HG03442 (cell line): ENCODE measurements at regions not wholly inside any gene's neighbourhood (a gene's known extent, or its start where the extent isn't known, plus 50 kb on each side); places are given as distances from the start of the nearest gene placed in this dataset.

Experiments
- ATAC-seq: cut with Tn5 transposase; IDR thresholded peaks from one replicate; pipeline ENCODE4 v1.9.1; 2021; ENCODE audit warnings: mild to moderate bottlenecking, moderate library complexity; ENCODE audit not compliant: unreplicated experiment

DNA sequence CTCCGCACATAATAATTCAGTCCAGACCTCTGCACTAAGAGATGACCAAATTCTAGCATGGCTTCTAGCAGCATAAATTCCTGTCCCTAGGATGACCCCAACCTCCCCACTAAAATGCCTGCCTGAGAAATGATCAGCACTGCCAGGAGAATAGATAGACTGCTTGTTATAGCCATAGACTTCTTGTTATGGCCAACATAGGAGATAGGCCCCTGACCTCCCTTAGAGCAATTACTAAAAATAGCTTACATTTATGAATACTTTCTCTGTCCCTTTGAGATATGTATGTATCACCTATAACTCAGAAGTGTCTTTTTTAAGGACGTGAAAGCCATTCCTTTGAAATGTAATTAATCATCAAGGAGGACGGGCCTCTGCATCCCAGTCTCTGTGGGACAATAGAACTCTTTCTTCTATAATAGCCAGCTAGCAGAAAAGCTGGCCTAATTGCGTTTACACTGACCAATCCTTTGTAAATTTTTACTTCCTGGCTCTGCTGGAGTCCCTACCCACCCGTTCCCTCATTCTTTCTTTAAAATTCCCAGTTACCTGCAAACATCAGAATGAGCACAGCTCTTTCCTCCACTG lies 1002.7 kb downstream of the CDH18 start:
- ATAC-seq, result no peak

DNA sequence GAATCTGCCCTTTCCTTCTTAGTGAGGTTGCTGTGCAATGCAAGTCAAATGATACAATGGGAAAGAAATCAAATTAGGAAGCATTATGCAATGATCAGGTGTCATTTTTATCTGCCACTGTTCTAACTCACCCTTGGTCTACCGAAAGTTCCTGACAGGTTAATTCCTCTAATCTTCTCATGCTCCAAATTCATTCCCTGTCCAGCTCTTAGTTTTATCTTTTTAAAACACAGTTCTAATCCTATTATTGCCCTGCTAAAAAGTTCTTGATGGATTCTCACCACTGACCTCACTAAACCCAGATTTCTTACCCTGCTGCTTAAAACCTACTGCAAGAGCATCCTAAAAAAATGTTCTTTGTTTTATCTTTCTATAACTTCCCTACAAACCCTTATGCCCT lies 1000.9 kb downstream of the CDH18 start:
- no peak for ATAC-seq

DNA sequence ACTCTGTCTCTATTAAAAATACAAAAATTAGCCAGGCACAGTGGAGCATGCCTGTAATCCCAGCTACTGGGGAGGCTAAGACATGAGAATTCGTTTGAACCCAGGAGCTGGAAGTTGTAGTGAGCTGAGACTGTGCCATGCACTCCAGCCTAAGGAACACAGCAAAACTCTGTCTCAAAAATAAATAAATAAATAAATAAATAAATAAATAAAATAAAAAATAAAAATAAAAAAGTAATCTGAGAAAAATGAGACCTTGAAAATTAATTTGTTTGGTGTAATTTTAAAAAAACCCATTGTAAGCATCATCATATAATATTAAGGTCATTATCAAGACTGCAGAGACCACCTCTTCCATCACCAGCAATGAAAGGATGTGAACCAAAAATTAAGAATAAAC lies 997.1 kb downstream of the CDH18 start:
- ATAC-seq, result no peak

DNA sequence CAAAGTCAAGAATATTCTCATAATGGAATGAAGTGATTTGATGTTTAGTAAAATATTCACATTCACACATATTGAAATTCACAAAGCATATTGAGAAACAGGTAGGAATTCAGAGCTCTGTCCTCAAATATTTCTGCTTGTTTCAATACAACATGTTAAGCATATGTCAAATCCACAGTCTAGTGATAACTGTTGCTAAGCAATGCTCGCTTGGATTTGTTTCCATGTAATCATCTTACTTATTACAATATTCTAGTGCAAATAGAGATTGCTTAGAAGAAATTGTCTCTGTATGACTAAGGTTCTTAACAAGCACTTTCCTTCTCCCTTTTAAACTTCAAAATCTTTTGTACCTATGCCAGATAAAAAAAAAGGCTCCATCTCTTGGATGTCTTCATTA lies 995.7 kb downstream of the CDH18 start:
- ATAC-seq, result no peak

DNA sequence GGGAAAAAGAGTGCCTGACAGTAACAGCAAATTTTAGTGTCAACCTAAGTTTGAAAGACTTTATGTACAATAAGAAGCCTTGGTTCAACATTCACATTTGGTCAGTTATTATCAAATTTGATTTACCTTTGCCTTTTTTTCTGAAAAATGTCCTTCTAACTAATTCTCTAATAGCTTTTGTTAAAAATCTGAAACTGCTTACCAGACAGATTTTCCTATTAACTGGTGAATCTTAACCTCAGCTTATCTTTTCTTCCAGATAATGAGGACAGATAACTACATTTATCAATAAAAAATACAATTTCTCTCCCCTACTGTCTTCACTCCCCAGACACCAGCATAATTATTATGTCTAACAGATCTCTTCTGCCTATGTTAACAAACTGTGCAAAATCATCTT lies 988.5 kb downstream of the CDH18 start:
- no peak for ATAC-seq

DNA sequence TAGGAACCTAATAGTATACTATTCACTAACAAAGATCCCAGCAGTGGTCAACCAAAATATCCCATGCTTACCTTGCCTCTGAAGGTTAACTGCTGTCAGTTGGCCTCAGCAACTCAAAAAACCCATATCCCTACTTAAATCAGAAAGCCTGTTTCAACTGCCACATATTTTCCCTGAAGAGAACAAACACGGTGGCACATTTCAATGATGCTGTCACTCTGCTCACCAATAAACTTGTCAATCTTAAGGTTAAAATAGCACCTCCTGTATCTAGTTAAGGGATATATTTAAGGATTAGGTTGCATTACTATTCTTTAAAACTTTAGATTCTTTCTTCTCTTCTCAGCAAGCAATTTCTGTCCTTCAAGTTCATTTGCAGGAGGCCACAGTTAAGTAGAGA lies 986.9 kb downstream of the CDH18 start:
- no peak for ATAC-seq

DNA sequence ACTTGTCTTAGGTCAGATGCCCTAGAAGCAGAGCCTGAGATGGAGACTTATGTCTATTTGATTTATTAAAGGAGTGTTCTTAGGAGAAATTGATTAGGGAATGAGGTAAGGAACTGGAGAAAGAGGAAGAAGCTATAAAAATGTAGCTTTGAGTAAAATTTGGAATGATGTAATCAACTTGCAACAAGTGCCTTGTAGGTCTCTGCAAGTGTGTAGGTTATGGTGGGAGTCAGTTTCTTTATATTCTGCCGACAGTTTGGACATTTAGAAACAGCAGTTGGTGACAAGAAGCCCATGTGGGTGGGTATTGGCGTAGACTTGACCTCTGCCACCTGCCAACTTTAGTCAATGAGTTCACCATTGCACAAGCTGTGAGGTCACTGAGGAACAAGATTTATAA lies 986.5 kb downstream of the CDH18 start:
- ATAC-seq, result no peak

DNA sequence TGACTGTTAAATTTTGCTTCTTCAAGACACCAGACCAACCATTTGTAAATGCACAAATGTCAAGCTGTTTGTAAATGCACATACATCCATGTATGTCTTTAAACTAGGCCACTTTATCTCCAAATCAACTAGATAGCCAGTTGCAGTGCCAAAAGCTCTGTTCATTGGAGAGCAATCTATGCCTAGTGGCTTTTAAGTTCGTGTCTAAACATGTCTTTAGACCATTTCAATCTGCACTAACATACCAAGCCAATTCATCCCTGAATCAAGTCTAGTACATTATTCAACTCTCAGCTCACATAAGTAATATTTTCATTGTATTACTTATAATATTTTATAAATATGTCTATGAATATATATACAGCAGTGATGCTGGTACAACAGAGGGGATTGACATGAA lies 985.9 kb downstream of the CDH18 start:
- no peak for ATAC-seq

DNA sequence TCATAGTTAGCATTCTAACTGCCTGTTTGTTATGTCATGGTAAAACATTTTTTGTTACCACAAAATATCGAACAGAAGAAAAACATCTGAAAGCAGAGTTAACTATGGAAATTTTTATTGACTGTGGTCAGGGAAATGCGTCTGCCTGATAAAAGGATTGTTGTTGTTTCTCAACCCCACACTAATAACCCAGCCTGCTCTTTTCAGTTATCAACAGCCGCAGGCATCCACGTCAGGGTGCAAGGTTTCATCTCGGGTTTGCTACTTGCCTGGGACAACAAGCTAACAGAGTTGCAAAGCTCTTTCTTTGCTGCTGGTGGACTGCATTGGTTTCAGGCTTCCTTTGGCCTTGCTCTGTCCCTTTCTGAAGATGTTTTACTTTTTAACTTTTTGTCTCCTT lies 969.2 kb downstream of the CDH18 start:
- ATAC-seq, result no peak

DNA sequence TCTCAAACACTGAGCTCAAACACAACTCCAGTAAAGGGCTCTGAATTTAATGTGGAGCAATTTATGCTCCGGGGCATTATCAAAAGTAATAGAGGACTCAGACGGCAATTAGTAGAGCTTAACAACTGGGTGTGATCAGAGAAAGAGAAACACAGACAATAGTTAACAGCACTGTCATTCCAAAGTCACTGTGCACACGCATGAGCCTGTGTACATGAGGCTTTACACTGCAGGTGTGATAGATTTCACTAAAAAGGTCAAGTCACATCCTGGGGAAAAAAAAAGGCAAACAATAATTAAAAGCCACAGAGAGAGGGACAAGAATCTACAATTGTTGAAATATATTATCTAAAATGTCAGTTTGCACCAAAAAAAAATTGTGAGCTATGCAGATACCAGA lies 956.5 kb downstream of the CDH18 start:
- no peak for ATAC-seq

DNA sequence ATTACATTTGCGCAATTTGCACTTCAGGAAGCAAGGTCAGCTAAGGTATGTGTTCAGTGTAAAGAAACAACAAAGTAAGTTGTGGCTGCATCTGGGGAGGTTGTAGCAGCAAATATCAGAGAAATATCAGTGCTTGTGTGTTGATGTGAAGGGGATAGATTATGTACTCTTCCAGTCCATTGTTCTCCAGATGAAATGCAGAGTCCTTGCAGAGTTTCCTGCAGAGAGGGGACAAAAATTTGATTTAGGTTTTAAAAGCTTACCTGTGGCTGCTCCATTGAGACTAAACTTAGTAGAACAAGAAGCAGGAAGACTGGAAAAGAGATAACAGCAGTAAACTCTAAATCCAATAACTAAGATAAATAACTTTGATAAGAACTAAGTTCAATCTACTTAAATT lies 952.2 kb downstream of the CDH18 start:
- no peak for ATAC-seq

DNA sequence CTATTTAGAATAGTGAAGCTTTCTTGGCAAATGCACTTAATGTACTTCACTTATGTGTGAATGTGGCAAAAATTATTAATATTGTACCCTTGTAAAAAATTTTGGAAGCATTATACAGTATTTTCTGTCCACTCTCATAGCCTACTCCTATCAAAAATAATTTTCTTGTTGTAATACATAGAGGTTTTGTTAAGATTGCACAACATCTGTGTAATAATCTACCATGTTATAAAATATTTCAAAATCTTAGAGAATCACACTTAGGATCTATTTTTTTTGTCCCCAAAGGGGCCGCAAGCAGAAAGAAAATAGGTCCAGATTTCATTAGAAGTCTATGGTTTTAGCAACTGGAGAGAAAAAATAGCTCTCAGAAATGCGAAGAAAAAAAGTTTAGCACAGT lies 945.9 kb downstream of the CDH18 start:
- ATAC-seq, result no peak

DNA sequence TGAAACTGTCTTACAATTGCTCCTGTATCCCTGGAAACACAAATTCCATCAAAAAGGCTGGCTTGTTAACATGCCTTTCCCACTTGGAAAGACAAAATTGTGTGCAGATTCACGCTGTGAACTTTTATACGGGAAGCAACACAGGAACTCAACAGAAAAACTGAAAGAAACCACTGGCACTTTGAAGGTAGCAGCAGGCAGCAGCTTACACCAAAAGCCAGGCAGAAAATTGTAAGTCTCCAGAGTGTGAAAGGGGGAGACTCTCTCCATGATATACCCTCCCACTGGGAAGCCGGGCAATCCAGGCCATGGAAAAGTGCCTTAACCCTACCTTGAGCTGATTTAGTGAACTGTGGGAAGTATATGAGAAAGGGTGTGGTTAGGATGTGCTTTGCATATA lies 943.7 kb downstream of the CDH18 start:
- ATAC-seq, result no peak

DNA sequence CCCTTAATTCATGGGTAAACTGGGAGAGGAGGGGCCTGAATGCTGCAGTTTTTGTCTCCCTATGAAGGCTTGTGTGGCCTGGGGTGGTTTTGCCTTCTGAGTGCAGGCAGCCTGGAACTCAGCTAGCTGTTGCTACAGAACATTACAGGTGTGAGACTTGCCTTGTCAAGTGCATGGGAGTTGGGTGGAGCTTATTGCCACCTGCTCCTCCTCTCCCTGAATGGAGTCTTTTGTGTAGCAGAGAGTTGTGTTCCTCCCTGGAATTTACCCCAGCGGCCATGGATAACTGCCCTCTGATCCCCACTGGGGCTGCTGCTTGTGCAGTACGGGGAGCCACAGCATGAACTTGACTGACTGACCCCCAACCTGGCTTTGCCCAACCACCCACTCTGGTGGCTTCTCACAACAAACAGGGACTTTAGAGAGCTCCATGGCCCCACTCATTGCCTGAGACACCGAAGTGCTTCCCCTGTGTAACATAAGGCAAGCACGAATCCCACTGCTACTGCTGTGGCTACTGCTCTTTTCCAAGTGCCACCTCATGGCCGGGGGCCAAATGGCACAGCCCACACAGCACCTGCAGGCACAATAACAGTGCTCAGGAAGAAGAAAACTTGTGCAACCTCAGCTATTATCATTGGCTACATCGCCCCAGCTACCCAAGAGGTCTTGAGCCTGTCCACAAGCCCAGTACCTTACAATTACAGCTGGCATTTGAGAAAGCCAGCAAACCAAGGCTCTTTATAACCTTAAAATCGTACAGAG lies 942.9 kb downstream of the CDH18 start:
- ATAC-seq, result no peak

DNA sequence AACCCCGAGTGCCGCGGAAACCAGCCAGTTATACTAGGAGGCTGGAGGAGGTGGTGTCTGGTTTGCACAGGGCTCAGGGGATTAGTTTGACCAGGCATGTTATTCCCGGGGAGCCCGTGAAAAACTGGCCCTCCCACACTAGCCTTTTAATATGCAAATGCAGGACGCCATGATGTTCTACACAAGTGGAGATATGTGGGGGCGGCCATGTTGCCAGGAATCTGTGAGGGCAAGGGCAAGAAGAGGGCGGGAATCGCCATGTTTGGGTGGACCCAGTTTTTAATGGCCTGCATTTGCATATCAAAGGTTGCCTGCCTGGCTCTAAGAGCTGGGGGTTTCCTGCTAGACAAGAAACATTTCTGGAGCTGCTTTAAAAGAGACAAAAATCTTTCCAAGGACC lies 940.7 kb downstream of the CDH18 start:
- no peak for ATAC-seq

DNA sequence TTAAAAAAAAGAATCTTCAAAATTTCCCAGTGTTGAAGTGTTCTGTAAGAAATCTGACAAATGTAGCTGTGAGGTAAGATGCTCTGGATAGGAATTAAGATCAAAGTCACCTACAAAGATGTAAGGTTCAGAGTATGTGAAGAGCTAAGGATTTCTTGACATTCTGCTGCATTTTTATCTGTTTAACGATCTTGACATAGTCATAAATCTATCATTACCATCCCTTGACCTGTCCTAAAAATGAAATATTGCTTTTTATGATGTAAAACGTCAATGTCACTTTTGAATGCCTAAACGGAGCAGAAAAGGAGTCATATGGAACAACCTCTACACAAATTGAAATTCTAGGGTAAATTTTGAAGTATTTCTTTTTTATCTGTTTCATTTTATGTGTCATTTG lies 939.3 kb downstream of the CDH18 start:
- ATAC-seq, result no peak

DNA sequence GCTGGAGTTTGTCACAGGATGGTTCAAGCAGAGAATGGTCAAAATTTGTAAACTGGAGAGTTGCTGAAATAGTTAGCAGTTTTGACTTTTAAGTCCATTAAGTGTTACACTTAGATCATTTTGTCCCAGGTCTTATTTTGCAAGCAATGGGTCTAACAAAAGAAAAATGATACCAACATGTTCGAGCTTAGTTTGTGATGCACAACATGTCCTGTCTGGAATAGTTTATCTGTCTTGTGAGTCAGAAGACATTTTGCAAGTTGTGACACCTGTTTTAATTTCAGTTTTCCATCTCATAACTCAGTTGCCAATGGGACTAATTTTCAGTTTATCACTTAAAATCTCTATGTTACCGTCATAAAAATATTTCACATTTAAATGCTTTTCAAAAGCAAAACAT lies 929.8 kb downstream of the CDH18 start:
- no peak for ATAC-seq

DNA sequence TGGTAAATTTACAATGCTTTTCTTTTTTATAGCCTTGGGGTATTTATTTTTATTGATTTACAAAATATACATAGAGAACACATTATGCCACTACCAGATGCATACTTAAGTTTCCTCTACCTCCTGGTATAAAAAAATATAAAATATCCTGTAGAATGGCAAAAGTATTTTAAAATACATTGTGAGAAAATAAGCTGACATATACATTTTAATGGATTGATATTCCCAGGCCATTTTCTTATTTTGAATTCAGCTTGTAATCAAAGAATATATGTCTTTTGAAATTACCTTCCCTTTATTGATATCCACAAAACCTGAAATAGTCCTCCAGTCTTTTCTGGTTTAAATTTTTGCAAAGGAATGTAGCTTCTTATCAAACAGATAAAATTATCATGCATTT lies 923.9 kb downstream of the CDH18 start:
- no peak for ATAC-seq

DNA sequence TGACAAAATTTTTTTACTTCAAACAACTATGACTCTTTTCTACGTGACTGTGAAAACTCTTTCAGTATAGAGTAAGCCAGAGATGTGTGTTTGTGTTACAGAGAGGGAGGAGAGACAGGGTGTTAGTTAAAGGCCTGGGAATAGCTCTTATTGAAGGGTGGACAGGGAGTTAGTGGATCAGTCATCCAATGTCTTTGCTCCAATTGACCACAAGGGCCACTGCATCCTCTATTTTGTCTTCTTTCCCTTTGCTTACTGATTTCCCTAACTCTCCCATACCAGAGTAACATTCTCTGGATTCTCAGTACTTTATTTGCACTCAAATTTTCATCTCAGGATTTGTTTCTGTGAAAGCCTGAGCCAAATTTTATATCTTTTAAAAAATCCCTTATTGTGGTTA lies 920.3 kb downstream of the CDH18 start:
- ATAC-seq, result no peak

DNA sequence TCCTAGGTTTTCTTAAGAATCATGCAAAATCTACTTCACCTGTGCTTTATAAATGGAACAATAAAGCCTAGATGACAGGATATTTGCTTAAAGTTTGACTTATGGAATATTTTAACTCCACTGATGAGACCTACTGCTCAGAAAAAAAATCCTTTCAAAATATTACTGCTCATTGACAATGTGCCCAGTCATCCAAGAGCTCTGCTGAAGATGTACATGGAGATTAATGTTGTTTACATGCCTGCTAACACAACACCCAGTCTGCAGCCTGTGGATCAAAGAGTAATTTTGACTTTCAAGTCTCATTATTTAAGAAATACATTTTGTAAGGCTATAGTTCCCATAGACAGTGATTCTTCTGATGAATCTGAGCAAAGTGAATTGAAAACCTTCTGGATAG lies 889.6 kb downstream of the CDH18 start:
- no peak for ATAC-seq

DNA sequence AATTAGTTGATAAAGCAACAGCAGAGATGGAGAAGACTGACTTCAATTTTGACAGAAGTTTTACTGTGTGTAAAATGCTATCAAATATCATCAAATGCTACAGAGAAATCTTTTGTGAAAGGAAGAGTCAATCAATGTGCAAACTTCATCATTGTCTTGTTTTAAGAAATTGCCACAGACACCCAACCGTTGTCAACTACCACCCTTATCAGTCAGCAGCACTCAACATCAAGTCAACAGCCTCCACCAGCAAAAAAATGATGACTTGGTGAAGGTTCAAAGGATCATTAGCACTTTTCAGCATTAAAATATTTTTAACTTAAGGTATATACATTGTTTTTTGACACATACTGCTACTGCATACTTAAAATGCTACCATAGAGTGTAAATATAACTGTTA lies 888.8 kb downstream of the CDH18 start:
- ATAC-seq, result no peak

DNA sequence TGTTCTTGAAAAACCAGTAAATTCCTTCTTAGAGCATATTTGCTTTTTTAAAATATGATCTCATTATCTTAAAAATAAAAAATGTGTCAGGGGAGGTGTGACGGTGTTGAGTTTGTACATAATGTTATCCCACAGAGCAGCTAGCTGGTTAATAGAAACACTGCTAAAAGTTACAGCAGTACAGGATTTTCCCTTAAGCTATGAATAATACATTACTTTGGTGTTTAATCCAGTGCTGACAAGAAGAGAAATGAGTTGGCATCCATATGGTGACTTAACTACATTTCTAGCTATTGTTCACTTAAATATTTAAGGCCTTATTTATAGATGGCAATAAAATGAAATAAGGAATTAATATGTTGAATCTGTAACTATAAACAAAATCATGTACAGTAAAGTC lies 883.1 kb downstream of the CDH18 start:
- ATAC-seq, result no peak

DNA sequence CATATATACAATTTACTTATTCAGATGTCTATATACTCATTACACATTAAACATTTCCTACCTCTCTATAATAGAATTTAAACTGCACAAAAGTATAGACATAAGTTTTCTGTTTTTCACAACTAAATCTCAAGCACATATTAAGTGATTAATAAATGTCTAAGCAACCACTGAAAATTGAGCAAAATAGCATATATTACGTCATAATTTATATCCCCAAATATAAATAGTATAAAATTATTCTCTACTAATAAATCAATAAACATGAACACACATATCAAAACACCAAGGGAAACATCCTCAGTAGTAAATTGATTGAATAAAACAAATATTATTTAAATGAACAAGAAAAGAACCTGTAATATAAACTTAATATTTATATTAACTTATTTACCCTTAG lies 865.1 kb downstream of the CDH18 start:
- ATAC-seq, result no peak
